SH-SY5Y (cell line): ENCODE measurements at regions not wholly inside any gene's neighbourhood (a gene's known extent, or its start where the extent isn't known, plus 50 kb on each side); places are given as distances from the start of the nearest gene placed in this dataset.

Source experiments
- GATA2 ChIP-seq: IDR thresholded peaks from 2 replicates; pipeline ENCODE4 v1.6.1; 2011; ENCODE audit warnings: mild to moderate bottlenecking, low read depth, low read length
- GATA3 ChIP-seq: IDR thresholded peaks from 2 replicates; pipeline ENCODE4 v1.6.1; 2011; ENCODE audit warnings: low read depth, mild to moderate bottlenecking, low read length, moderate library complexity

DNA sequence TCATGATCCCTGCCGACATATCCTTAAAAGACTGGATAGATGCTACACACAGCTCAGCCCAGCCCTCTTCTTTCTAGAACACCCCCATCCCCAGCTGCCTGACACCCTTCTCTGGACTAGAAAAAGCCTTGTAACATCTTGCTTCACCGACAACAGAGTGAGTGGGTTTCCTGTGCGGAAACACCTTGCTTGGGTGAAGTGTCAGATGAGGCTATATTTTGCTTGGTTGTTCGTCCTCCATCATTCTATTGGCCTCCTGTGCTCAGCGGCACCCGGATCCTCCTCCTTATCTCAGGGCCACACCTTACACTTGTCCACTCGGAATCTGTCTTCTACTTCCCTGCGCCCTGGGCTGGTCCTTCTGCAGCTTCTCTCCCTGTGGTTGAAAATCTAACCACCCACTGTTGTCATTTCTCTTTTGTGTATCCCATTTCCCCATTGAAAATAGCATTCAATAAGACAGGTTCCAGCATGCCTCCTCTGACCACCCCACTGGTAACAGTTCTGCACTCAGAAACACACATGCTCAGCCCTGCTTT lies 101.3 kb upstream of the MLN start:
- TF ChIP-seq GATA2 (no peak), GATA3 (no peak)
